Gastrocnemius medialis (tissue), 4 donors: ENCODE measurements at regions not wholly inside any gene's neighbourhood (a gene's known extent, or its start where the extent isn't known, plus 50 kb on each side); places are given as distances from the start of the nearest gene placed in this dataset.

ENCODE experiments used
- CTCF ChIP-seq, 5 experiments: fragments of 450-650 bp in 3 of 5; fragments of 200-600 bp in 2 of 5; sonication (generic) in 2 of 5; IDR thresholded peaks in 4 of 5; conservative IDR thresholded peaks in 1 of 5; 1 replicate in 4 of 5; 2 replicates in 1 of 5; pipeline ENCODE4 v1.5.1; 2016 to 2019; ENCODE audit warnings: antibody characterized with exemption in 5 of 5, mild to moderate bottlenecking in 3 of 5, moderate library complexity in 3 of 5
- POLR2A ChIP-seq, 2 donors: fragments of 450-650 bp; IDR thresholded peaks; one replicate each; pipeline ENCODE4 v1.6.1; 2017; ENCODE audit warnings: antibody characterized with exemption in 2 of 2, mild to moderate bottlenecking in 2 of 2, moderate library complexity in 2 of 2

- no peak for TF ChIP-seq CTCF (IDR thresholded peaks at IDR 0.05 in 4 of 5, conservative IDR thresholded peaks at IDR 0.05 in 1 of 5)
- TF ChIP-seq POLR2A (IDR thresholded peaks at IDR 0.05) = no peak
Observed at GRCh38 chr11:8829556-8829955, 81.4 kb upstream of the AKIP1 start.
